ENCODE measurements at regions not wholly inside any gene's neighbourhood (a gene's known extent, or its start where the extent isn't known, plus 50 kb on each side); places are given as distances from the start of the nearest gene placed in this dataset.

DNA sequence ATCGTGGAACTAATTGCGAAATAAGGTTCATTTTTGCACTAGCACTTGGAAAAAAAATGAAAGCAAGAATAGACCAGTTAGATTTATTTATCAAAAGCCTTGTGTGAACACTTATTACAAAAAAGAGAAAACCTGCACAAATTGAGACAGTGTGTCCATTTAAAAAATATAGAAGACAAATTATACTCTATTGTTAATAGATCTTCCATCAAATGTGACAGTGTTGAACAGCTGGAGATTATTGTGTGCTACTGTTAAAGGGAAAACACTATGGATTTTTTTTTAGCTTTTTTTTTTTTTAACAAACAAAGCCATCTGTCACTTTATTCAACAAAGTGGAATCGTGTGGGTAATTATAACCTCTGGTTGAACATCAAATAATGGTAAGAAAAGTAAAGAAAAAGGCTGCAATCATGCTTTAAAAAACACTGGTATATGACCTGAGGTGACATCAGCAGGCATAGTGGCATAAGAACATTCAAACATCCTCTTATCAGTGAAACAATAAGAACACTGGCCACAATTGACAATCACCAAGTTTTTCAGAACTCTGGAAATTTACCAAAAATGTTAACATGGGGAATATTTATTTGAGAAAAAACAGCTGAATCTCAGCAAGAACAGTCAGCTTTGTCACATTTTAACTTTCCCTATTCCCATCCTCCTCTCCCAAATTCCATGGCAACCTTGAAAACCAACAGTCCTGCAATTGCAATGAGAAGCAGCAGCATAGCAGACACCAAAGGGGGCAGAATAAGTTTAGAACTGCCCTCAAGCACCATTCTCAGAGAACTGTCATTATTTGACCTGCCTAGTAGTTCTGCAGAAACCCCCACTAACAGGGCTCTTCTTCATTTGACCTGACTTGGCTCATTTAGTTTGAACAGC is 442.3 kb upstream of the MON1B start:
- WGBS, 3 donors: 37 to 41% (median 38%) methylated on average over 3 of the region's 3 CpGs
- no peaks in the 10 kb centered on the region for H3K36me3 ChIP-seq
- DNase-seq: no peak
- intact Hi-C loops (cut with DNase I): no loop called here
- H3K4me1 ChIP-seq (ENCODE audit: insufficient read depth): no peaks in the 10 kb centered on the region
- H3K9me3 ChIP-seq: no peaks in the 10 kb centered on the region
- no peak for TF ChIP-seq EP300 (IDR thresholded peaks at IDR 0.05)
- TF ChIP-seq, protein P1, sequence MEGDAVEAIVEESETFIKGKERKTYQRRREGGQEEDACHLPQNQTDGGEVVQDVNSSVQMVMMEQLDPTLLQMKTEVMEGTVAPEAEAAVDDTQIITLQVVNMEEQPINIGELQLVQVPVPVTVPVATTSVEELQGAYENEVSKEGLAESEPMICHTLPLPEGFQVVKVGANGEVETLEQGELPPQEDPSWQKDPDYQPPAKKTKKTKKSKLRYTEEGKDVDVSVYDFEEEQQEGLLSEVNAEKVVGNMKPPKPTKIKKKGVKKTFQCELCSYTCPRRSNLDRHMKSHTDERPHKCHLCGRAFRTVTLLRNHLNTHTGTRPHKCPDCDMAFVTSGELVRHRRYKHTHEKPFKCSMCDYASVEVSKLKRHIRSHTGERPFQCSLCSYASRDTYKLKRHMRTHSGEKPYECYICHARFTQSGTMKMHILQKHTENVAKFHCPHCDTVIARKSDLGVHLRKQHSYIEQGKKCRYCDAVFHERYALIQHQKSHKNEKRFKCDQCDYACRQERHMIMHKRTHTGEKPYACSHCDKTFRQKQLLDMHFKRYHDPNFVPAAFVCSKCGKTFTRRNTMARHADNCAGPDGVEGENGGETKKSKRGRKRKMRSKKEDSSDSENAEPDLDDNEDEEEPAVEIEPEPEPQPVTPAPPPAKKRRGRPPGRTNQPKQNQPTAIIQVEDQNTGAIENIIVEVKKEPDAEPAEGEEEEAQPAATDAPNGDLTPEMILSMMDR (IDR thresholded peaks at IDR 0.05): no peak
- TF ChIP-seq POLR2A (IDR thresholded peaks at IDR 0.05): no peak
- no peak overlapping the region for H3K27ac ChIP-seq
- H3K4me3 ChIP-seq: no peak overlapping the region
- no peaks in the 10 kb centered on the region for H3K27me3 ChIP-seq

- H3K4me3 ChIP-seq: no peak overlapping the region
- H3K4me1 ChIP-seq (ENCODE audit: insufficient read depth): no peaks in the 10 kb centered on the region
Measured at GRCh38 chr16:76749780-76750375, 441.1 kb upstream of the MON1B start.

DNA sequence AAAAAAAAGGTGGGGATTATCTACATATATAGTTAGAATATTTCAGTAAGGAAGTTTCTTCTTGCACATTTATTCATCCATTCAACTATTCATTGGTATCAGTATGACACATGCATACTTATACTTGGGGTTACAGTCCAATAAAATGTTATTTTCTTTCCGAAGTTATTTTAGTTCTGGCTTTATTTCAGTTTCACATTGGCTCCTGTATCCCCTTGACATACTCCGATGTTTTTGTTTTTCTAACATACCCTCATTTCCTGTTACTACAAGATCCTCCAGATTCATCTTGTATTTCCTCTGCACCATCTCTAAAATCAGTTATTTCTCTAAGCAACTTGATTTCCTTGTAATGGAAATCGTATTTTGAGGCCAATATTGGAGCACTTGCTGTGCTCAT is 435.5 kb upstream of the MON1B start:
- Histone ChIP-seq H3K9me3 (no peaks in the 10 kb centered on the region), H3K36me3 (no peaks in the 10 kb centered on the region), H3K27me3 (no peaks in the 10 kb centered on the region), H3K27ac (no peak overlapping the region), H3K4me1 (ENCODE audit: insufficient read depth) (no peaks in the 10 kb centered on the region), H3K4me3 (no peak overlapping the region)
- WGBS, 3 donors: 56 to 63% (median 63%) methylated on average over 3 of the region's 3 CpGs
- DNase-seq: no peak
- intact Hi-C loops (cut with DNase I): no loop called here
- TF ChIP-seq, protein P1 (IDR thresholded peaks at IDR 0.05): no peak
- TF ChIP-seq POLR2A (IDR thresholded peaks at IDR 0.05) (no peak), EP300 (IDR thresholded peaks at IDR 0.05) (no peak)

More at GRCh38 chr16:76749780-76750375, 441.1 kb upstream of the MON1B start:
- Histone ChIP-seq H3K27ac (no peak overlapping the region), H3K9me3 (no peaks in the 10 kb centered on the region), H3K27me3 (no peaks in the 10 kb centered on the region), H3K36me3 (no peaks in the 10 kb centered on the region)
- 91 to 96% (median 94%) methylated on average over 3 of the region's 3 CpGs for WGBS, 3 donors
- no peak for DNase-seq
- intact Hi-C loops (cut with DNase I): no loop called here
- TF ChIP-seq, protein P1 (IDR thresholded peaks at IDR 0.05): no peak
- TF ChIP-seq POLR2A (IDR thresholded peaks at IDR 0.05) (no peak), EP300 (IDR thresholded peaks at IDR 0.05) (no peak)

DNA sequence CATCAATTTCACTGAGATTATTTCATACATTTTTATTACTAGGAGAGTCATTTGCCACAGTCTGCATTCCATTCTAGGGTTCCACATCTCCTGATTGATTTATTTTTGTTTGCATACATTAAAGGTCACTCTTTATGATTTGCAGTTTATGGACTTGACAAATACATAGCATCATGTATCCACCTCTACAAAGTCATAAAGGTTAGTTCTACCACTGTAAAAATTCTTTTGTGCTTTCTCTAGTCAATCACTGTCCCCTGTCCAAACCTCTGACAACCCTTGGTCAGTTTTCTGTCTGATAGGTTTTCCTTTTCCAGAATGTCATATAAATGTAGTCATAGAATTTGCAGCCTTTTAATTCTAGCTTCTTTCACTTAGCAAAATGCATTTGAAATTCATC is 434.6 kb upstream of the MON1B start:
- intact Hi-C loops (cut with DNase I): no loop called here
- H3K4me1 ChIP-seq (ENCODE audit: insufficient read depth): no peaks in the 10 kb centered on the region
- DNase-seq: no peak
- no peaks in the 10 kb centered on the region for H3K27me3 ChIP-seq
- H3K27ac ChIP-seq: no peak overlapping the region
- H3K4me3 ChIP-seq: no peak overlapping the region
- H3K9me3 ChIP-seq: no peaks in the 10 kb centered on the region
- TF ChIP-seq POLR2A (IDR thresholded peaks at IDR 0.05) (no peak), EP300 (IDR thresholded peaks at IDR 0.05) (no peak)
- TF ChIP-seq, protein P1 (IDR thresholded peaks at IDR 0.05): no peak
- no peaks in the 10 kb centered on the region for H3K36me3 ChIP-seq
